Stimulated activated naive CD4-positive, alpha-beta T cell (primary cell): ENCODE measurements at regions not wholly inside any gene's neighbourhood (a gene's known extent, or its start where the extent isn't known, plus 50 kb on each side); places are given as distances from the start of the nearest gene placed in this dataset.

ENCODE experiments used
- DNase-seq, 6 experiments: peaks; one replicate each; lab custom pipeline; 2025; lab: John Stamatoyannopoulos, UW

- DNase-seq: no peak
These were observed 240.7 kb upstream of the TBC1D5 start for GRCh38 chr3:17983106-17983505.

GRCh38 chr3:17982211-17982880 is 239.9 kb upstream of the TBC1D5 start:
- no peak for DNase-seq

GRCh38 chr3:17980863-17981262 is 238.4 kb upstream of the TBC1D5 start:
- DNase-seq: no peak

- no peak for DNase-seq
These were observed 237.5 kb upstream of the TBC1D5 start for GRCh38 chr3:17979911-17980310.

GRCh38 chr3:17979252-17979651 is 236.8 kb upstream of the TBC1D5 start:
- DNase-seq: no peak

GRCh38 chr3:17974206-17974841 is 231.9 kb upstream of the TBC1D5 start:
- DNase-seq: no peak

- no peak for DNase-seq
These were observed 230.8 kb upstream of the TBC1D5 start for GRCh38 chr3:17972959-17973906.

GRCh38 chr3:17972476-17972875 is 230.0 kb upstream of the TBC1D5 start:
- no peak for DNase-seq

- no peak for DNase-seq
These were observed 229.6 kb upstream of the TBC1D5 start for GRCh38 chr3:17972030-17972429.

GRCh38 chr3:17969985-17970568 is 227.6 kb upstream of the TBC1D5 start:
- no peak for DNase-seq

- no peak for DNase-seq
These were observed 226.8 kb upstream of the TBC1D5 start for GRCh38 chr3:17969244-17969643.

- no peak for DNase-seq
These were observed 225.6 kb upstream of the TBC1D5 start for GRCh38 chr3:17967953-17968607.

- no peak for DNase-seq
These were observed 224.7 kb upstream of the TBC1D5 start for GRCh38 chr3:17967111-17967510.

- DNase-seq: no peak
These were observed 222.9 kb upstream of the TBC1D5 start for GRCh38 chr3:17965331-17965730.

GRCh38 chr3:17964108-17964507 is 221.7 kb upstream of the TBC1D5 start:
- no peak for DNase-seq

- DNase-seq: no peak
These were observed 213.0 kb upstream of the TBC1D5 start for GRCh38 chr3:17955411-17955810.

- DNase-seq: no peak
These were observed 212.4 kb upstream of the TBC1D5 start for GRCh38 chr3:17954801-17955200.

GRCh38 chr3:17951241-17951640 is 208.8 kb upstream of the TBC1D5 start:
- DNase-seq: no peak

GRCh38 chr3:17949101-17949500 is 206.7 kb upstream of the TBC1D5 start:
- DNase-seq: no peak

- no peak for DNase-seq
These were observed 205.4 kb upstream of the TBC1D5 start for GRCh38 chr3:17947833-17948232.

GRCh38 chr3:17946619-17947018 is 204.2 kb upstream of the TBC1D5 start:
- DNase-seq: no peak
